ENCODE measurements at regions not wholly inside any gene's neighbourhood (a gene's known extent, or its start where the extent isn't known, plus 50 kb on each side); places are given as distances from the start of the nearest gene placed in this dataset.
"Not testable (repeated sequence)": the region's sequence is repeated elsewhere in the genome, so short reads cannot be mapped to it uniquely, and the experiment has no call there.

DNA sequence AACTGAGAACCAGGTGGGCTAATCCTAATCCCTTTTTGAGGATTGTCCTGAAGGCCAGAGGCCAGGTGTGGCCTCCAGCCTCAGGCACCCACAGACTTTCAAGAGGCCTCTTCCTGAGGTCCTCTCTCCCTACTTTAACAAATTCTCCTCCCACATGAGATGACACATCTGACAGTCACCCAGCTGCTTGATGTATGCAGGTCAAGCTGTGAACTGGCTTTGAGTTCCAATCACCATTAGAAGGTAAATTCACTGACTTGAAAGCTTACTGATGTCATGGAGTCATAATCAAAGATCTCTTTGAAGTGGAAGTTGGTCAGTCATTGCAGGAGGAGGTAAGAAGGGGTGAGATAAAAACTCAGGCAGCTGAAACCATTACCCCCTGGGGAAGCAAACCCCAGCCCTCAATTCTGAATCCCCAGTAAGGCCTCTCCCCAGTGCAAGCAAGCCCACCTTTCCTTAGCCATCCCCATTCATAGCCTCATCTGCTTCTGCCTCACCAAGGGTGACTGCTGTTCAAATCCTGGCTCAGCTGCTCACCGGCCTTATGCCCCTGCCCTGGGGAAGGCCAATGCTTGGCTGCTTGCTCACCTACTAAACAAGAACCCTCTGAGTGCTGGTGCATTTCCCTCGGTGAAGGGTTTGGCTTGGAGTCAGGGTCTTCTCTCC, 196.3 kb downstream of the BCL2L11 start:
- DNase-seq (ENCODE audit: low read depth, low spot score), result not testable (repeated sequence)

DNA sequence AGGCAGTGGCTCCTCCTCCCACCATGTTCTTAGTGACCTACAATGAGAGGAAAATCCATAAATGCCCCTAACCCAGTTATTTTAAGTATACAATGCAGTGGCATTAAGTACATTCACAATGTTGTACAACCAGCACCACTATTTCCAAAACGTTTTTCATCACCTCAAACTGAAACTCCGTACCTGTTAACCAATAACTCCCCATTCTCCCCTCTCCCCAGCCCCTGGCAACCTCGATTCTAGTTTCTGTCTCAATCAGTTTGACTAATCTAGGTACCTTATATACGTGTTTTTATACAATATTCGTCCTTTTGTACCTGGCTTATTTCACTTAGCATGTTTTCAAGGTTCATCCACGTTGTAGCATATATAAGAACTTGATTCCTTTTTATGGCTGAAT, 198.8 kb downstream of the BCL2L11 start:
- not testable (repeated sequence) for DNase-seq (ENCODE audit: low read depth, low spot score)

DNA sequence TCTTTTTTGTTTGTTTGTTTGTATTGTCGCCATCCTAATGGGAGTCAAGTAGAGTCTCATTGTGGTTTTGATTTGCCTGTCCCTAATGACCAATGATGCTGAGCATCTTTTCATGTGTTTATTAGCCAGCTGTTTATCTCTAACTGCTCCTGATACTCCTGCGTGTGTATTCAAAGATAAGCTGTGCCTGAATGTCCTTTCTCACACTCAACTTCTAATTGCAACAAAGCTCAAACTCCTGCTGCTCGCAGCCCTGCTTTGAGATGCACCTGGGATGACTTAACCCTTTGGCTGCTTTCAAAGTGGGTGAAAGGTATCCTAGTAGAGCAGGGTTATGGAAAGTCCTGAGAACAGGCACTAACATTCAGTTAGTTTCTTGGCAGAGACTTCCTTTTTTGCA, 199.6 kb downstream of the BCL2L11 start:
- not testable (repeated sequence) for DNase-seq (ENCODE audit: low read depth, low spot score)

DNA sequence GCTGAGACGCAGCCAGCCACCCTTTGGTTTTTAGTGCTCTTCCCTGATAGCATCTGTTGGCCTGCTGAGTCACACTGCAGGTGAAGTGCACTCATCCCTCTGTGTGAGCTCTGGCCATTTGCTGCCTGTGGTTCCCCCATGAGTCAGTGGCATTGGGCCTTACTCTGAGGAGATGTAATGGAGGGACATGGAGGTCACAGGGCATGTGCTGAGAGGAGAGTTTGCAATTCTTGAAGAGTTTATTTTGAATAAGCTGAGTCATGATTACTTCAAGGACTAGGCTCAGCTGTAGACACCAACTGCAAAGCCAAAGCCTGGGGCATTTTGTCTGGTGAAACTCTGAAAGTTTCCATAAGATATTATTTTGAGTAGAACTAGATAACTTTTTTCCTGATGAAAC, 200.3 kb downstream of the BCL2L11 start:
- DNase-seq (ENCODE audit: low read depth, low spot score), result not testable (repeated sequence)

DNA sequence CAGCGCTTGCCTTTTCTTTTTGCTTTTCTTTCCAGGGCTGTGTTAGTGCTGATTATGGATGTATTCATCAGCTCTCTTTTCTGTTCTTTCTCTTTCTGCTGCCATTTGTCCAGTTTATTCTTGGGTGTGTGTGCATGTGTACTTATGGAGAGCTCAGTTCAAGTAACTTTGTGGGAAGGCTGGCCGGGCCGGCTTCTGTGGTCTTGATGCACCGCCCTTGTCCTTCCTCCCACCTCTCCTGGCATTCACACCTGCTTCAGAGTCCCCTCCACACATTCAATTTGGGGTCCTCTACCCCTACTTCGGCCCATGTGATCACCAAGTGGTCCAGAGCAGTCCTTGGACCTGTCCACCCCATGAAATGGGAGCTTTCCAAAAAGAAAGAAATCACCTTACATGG, 202.7 kb downstream of the BCL2L11 start:
- not testable (repeated sequence) for DNase-seq (ENCODE audit: low read depth, low spot score)

DNA sequence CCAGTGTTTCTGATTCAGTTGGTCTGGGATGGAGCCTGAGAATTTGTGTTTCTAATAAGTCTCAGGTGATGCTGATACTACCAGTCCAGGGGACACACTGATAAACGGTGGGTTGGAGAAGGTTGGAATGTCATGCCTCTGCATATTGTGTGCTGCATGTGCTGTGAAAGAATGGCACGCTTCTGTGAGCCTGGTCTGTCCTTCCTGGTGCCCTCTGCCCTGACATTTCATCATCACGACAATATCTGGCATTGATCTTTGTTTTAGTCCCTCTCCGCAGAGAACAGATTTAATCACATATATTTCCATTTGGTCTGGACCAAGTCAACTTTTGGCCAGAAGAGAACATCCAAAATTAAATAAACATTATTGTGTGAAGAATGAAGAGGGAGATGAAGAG, 207.0 kb downstream of the BCL2L11 start:
- DNase-seq (ENCODE audit: low read depth, low spot score), result not testable (repeated sequence)

DNA sequence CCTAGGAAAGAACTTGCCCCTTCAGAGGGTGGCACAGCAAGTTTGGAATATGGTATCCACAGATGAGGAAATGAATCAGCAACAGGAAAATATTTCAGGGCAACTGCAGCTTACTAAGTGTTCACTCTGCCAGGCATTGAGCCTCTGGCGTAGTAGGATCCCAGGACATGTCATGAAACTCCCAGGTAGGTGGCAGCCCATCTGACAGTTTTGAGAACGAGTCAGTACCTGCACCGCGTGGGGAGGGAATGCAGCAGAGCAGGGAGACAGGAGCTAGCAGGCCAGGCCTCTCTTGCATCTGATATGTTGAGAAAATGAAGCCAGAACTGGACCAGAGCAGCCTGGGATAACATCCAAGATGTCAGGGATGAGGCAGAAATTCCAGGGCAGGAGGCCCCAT, 208.6 kb downstream of the BCL2L11 start:
- not testable (repeated sequence) for DNase-seq (ENCODE audit: low read depth, low spot score)

DNA sequence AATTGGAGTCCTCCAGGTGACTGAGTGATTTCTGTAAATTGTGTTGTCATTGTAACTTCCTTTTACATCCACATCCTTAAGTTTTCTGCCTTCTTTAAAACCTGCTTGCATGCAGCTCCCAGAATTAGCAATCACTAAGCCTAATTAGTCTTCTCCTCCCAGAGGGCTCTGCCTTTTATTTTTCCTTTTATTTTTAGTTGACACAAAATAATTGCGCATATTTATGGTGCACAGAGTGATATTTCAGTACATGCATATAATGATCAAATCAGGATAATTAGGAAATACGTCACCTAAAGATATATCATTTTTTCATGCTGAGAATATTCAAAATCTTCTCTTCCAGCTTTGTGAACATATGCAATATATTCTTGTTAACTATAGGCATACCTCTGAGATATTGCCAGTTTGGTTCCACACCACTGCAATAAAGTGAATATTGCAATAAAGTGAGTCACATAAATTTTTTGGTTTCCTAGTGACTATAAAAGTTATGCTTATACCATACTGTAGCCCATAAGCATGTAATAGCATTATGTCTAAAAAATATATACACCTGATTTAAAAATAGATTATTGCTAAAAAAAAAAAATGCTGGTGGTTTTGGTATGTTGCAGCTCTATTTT, 210.5 kb downstream of the BCL2L11 start:
- not testable (repeated sequence) for DNase-seq (ENCODE audit: low read depth, low spot score)

DNA sequence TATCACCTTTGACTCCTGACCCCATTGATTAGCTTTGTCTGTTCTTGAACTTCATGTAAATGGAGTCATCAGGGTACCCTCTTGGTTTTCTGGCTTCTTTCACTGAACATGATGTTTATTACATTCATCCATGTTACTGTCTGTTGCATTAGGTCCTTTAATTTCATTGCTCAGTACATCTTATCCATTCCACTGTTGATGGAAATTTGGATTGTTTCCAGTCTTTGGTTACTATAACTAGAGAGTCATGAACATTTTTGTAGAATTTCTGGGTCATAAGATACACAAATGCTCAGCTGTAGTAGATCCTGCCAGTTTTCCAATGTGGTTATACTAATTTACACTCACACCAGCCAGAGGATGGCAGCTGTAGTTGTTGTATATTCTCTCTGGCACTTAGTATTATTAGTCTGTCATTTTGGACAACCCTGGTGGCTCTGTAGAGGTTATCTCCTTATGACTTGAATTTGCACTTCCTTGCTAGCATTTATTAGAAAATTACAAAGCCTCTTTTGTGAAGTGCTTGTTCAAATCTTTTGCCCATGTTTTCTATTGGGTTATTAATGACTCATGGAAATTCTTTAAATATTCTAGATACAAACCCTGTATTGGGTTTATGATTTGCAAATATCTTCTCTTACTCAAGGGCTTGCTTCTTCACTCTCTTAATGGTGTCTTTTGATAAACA, 214.7 kb downstream of the BCL2L11 start:
- DNase-seq (ENCODE audit: low read depth, low spot score), result not testable (repeated sequence)

DNA sequence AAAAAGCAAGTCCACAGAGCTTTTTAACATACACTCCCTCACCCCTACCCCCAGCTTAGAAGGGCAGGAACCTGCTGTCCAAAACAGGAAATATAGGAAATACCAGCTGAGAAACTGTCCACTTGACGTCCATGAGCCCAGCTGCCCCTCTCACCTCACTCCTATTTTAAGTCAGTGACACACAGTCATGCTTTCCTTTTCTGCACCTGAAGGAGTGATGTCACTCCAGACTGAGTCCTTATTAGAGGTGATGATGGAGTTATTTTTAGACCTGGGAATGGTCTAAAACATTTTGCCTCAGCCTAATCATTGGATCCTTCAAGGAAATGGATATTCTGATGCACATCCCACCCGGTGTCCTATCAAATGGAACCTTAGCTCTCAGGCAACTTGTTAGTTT, 217.8 kb downstream of the BCL2L11 start:
- not testable (repeated sequence) for DNase-seq (ENCODE audit: low read depth, low spot score)

DNA sequence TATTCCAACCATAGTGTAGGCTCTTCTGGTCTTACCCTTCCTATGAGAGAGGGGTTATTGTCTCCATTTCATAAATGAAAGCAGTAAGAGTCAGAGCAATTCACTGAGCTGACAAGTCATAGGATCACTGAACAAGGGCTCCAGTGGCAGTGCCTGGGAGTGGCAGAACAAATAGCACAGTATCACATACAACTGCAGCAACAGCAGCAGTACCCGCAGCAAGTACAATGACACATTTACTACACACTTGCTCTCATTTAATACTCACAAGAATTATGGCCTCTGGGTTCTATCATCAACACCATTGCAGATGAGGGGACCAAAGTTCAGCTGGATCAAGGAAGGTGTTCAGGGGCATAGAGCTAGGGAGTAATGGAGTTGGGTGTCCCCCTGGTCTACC, 218.8 kb downstream of the BCL2L11 start:
- not testable (repeated sequence) for DNase-seq (ENCODE audit: low read depth, low spot score)

DNA sequence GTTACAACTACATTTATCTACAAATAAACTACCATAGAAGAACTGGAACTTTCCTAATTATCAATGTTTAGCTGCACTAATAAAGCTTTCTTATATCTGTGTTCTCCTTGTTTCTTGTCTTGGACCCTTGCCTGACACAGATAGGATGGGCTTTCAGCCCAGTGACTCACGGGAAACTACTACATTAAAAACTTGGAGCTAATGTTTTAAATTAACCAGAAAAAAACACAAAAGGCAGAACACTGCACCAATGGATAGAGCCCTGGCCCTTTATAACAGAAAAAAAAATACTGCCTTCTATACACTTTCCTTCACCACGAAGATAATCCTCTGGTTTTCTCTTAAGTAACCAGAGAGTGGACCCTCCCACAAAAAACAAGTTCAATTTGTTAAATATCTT, 223.9 kb downstream of the BCL2L11 start:
- not testable (repeated sequence) for DNase-seq (ENCODE audit: low read depth, low spot score)

DNA sequence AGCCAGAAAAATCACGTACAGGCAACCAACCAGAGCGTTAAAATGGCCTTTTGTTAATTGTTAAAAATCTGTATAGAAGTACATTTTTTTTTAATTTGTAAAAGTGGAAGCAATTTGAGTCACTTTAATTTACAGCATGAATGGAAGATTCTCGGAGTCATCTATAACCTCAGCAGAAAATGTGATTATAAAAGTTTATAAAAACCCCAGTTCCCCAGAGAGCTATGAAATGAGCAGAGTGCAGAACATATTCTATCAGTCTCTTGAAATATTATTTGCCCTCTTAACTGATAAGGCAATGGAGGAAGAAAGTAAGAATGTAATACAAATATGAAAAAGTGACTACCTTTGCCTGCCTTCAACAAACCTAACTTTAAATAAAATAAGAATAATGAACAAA, 224.7 kb downstream of the BCL2L11 start:
- not testable (repeated sequence) for DNase-seq (ENCODE audit: low read depth, low spot score)

DNA sequence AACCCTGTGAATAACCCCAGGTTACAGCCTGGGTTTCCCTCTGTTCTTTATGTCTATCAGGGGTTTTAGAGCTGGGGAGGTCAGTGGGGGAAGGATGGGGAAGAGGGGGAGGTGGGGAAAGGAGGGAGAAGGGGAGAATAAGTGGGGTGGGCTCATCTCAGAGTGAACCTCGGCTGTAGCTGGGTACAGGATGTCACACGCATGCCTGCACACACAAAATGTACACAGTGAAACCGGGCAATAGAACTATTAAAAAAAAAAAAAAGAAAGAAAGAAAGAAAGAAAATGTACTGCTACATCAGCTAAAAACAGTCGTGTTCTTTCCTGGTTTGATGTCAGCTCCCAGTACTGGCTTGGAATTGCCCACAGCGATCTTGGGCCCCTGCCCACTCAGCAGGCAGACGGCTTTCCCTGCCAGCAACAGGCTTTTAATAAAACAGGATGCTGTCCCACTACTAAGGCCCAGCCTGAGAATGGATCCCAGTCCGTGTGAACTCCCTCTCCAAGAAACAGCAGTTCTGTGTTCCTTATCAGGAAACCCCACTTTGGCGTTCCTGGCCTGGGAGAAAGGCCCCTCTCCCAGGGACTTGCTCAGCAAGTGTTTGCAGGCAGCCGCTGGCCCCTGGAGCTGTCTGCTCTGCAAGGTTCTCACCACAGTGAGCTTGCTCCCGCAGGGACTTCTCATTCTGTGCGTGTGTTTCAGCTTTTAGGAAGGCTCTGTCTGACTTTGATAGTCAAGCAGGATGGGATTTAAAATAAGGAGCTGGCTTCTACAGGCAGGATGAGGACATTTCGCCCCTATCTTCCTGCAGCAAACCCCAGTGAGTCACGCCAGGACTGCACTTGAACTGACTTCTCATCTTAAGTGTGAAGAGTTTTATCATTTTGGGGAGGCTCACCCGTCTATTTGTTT, 225.6 kb downstream of the BCL2L11 start:
- DNase-seq (ENCODE audit: low read depth, low spot score), result not testable (repeated sequence)

DNA sequence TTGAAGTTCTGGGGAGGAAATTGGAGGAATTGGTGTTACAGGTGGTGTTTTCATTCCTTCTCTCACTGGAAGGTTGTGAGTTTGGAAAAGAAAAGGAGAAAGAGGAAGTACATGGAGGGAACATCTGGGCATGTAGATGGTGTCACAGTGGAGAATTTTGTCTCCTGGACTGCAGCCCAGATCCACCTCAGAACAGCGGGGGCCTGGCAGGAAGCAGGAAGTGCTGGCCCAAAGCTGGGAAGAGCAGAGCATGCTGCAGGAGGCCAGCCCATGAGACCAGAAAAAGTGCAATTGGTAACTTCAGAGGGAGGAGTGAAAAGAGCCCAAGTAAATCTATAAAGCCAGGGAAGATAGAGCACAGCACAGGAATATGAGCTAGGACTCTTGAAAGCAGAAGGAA, 227.0 kb downstream of the BCL2L11 start:
- DNase-seq (ENCODE audit: low read depth, low spot score), result not testable (repeated sequence)

DNA sequence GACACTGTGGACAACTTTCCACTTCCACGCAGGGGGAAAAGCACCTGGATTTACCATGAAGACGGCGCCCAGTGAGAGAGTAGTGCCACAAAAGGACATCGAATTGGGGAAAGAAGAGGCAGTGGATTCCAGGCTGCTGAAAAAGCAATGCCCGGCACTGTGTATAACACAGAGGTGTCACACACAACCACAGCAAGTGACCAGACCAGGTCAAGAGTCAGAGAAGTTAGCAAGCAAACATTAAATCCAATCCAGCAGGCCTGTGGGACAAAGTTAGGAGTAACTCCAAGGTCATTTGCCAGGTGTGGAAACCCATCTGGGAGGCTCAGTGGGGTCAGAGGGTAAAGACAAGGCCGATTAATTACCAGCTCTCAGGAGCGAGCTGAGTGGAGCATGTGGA, 227.6 kb downstream of the BCL2L11 start:
- DNase-seq (ENCODE audit: low read depth, low spot score), result not testable (repeated sequence)

DNA sequence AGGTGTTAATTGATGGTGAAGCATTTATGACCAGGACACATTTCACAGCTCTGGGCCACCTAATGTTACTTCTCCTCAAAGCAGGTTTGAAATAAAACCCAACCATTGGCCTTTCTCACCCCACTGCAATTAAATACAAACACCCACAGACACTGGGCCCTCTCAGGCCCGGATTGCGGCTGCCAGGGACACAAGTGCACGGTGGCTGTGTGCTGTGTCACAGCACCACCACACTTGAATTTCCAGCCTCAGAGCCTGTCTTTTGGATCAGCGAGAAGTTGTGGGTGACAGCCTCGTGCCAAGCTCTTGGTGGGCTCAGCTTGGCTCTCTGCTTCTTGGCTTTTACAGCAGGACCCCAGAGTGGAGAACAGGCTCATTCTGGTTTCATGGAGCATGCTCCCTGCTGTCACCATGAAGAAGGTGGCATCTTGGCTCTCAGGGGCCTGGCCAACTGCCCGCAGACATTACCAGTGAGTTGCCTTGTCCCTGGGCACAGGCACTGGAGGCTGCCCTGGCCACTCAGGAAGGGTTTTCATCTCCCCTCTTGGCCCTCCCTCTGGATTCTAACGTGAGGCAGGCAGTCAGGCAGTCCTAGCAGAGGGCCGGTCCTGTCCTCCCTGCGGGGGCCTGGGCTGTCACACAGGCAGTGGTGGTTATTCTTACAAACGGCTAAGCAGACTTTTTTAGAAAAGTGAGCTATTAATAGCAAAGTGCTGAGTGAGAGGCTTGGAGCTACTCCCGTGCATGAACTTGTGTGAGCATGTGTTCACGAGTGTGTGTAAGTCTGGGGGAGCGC, 234.5 kb downstream of the BCL2L11 start:
- DNase-seq (ENCODE audit: low read depth, low spot score), result not testable (repeated sequence)

DNA sequence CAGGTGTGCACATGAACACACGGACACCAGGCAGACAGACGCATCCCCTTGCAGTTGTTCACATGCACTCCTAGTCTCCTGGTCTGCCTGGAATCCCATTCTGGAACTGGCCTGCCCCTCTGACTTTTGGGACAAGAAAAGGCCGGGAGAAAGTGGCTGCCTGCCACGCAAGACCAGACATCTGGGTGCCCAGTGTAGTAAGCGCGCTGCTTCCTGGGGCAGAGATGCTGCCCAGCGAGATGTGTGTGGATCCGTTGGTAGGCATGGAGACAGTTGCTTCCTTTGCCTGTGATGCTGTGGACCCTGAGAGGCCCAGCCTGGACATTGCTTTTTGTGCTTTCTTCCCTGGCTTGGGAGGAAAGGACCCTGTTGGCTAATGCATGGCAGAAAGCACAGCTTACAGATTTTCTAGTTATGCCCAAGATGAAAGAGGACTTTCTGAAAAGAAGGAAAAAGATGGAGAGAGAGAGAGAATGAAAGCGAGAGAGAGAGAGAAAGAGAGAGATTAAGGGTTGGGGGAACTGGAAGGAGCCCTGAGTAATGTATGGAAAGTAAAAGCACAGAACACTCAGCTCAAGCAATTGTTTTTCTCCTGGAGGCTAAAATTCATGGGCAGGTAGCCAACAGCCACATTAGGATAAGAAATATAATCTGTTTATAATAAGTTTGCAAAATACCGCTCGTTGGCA, 235.3 kb downstream of the BCL2L11 start:
- DNase-seq (ENCODE audit: low read depth, low spot score), result not testable (repeated sequence)

DNA sequence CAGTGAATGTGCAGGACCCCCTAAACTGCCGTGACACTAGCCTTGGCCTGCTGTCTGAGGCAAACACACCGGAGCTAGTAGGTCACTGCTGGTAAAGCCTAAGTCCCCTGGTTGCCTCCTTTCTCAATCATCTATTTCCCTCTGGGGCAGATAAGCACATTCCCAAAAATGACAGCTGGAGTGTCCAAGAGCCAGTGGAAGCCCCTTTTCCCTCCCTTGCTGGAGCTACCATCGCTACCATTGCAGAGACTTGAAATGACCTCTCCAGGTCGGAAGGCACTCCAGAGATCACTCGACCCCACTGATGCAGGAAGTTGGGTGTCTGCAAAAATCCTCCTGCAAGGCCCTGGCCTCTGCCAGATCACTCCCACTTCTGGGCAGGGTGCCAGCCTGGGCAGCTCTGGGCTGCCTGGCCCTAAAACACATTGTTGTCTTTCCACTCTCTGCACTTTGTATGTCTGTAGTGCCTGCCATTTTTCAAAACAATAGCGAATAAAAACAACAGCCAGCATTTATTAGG, 235.9 kb downstream of the BCL2L11 start:
- not testable (repeated sequence) for DNase-seq (ENCODE audit: low read depth, low spot score)
